HepG2 (cell line): ENCODE measurements at regions not wholly inside any gene's neighbourhood (a gene's known extent, or its start where the extent isn't known, plus 50 kb on each side); places are given as distances from the start of the nearest gene placed in this dataset.

ENCODE experiments used
- CTCF ChIP-seq: sonication (generic); formaldehyde crosslinking; IDR thresholded peaks from 2 replicates; pipeline ENCODE4 v1.5.0; 2020; ENCODE audit warnings: mild to moderate bottlenecking, missing genetic modification reagents, moderate library complexity
- FOXJ3 ChIP-seq: sonication (generic); formaldehyde crosslinking; IDR thresholded peaks from 2 replicates; pipeline ENCODE4 v1.4.0; 2020; ENCODE audit warnings: missing genetic modification reagents, mild to moderate bottlenecking, borderline replicate concordance
- FOXP4 ChIP-seq: sonication (generic); formaldehyde crosslinking; IDR thresholded peaks from 2 replicates; pipeline ENCODE4 v1.4.0; 2020; ENCODE audit warnings: missing genetic modification reagents
- RAD21 ChIP-seq: fragments of 450-650 bp; formaldehyde crosslinking; IDR thresholded peaks from 2 replicates; pipeline ENCODE4 v1.5.0; 2020; ENCODE audit warnings: mild to moderate bottlenecking
- SRF ChIP-seq: IDR thresholded peaks from 2 replicates; pipeline ENCODE4 v1.6.1; 2011; ENCODE audit warnings: mild to moderate bottlenecking, low read depth, low read length, moderate library complexity

- no peak for TF ChIP-seq CTCF
- TF ChIP-seq SRF, result no peak
- TF ChIP-seq FOXJ3 (CRISPR knock-in tag), result no peak
- no peak for TF ChIP-seq RAD21 (CRISPR knock-in tag)
- no peak for TF ChIP-seq FOXP4 (CRISPR knock-in tag)
These were observed 69.1 kb upstream of the HOPX start for GRCh38 chr4:56750231-56750630.
